GM12865 (cell line): ENCODE measurements at regions not wholly inside any gene's neighbourhood (a gene's known extent, or its start where the extent isn't known, plus 50 kb on each side); places are given as distances from the start of the nearest gene placed in this dataset.

Experiments
- DNase-seq: peaks from one replicate; pipeline ENCODE4 v3.0.0; 2010; ENCODE audit warnings: low read depth
- H3K4me3 ChIP-seq: 2 replicates; pipeline ENCODE4 v1.5.1; 2011; ENCODE audit warnings: mild to moderate bottlenecking, low read depth, low read length, control low read depth
- CTCF ChIP-seq: IDR thresholded peaks from 2 replicates; pipeline ENCODE4 v1.5.1; 2011; ENCODE audit warnings: low read length, control low read depth, low read depth, inconsistent platforms; ENCODE audit not compliant: insufficient read depth; ENCODE audit errors: missing control alignments

- H3K4me3 ChIP-seq: no peak overlapping the region
- no peak for DNase-seq
- no peak for TF ChIP-seq CTCF
Measured at GRCh38 chr12:22881878-22882385, 257.0 kb downstream of the ETNK1 start.

GRCh38 chr12:22882559-22882958 lies 257.6 kb downstream of the ETNK1 start:
- DNase-seq: no peak
- no peak overlapping the region for H3K4me3 ChIP-seq
- no peak for TF ChIP-seq CTCF

- TF ChIP-seq CTCF: no peak
- H3K4me3 ChIP-seq: no peak overlapping the region
- no peak for DNase-seq
Measured at GRCh38 chr12:22893878-22894277, 268.9 kb downstream of the ETNK1 start.

- no peak for DNase-seq
- TF ChIP-seq CTCF: no peak
- no peak overlapping the region for H3K4me3 ChIP-seq
Measured at GRCh38 chr12:22899184-22899583, 274.2 kb downstream of the ETNK1 start.

GRCh38 chr12:22900401-22900800 lies 275.4 kb downstream of the ETNK1 start:
- no peak for DNase-seq
- H3K4me3 ChIP-seq: no peak overlapping the region

GRCh38 chr12:22904485-22904884 lies 279.5 kb downstream of the ETNK1 start:
- no peak for TF ChIP-seq CTCF
- H3K4me3 ChIP-seq: no peak overlapping the region
- DNase-seq: no peak

More at GRCh38 chr12:22900401-22900800, 275.4 kb downstream of the ETNK1 start:
- no peak for TF ChIP-seq CTCF

GRCh38 chr12:22916241-22916640 lies 291.3 kb downstream of the ETNK1 start:
- DNase-seq: no peak
- no peak for TF ChIP-seq CTCF
- no peak overlapping the region for H3K4me3 ChIP-seq
